Stimulated activated CD8-positive, alpha-beta memory T cell treated with anti-CD3 and anti-CD28 coated beads, Interleukin-12 subunit alpha, Interleukin-12 subunit beta, amount 100 ng/mL, for 24 hours (primary cell): ENCODE measurements at regions not wholly inside any gene's neighbourhood (a gene's known extent, or its start where the extent isn't known, plus 50 kb on each side); places are given as distances from the start of the nearest gene placed in this dataset.
"Not testable (repeated sequence)": the region's sequence is repeated elsewhere in the genome, so short reads cannot be mapped to it uniquely, and the experiment has no call there.

Source experiments
- DNase-seq: peaks from one replicate; pipeline ENCODE4 v3.0.0-alpha.2; 2020; ENCODE audit errors: extremely low read depth

GRCh38 chr17:33832262-33832661 is 422.8 kb upstream of the CCL2 start:
- DNase-seq, result no peak

GRCh38 chr17:33837281-33837680 is 417.8 kb upstream of the CCL2 start:
- no peak for DNase-seq

GRCh38 chr17:33838281-33838680 is 416.8 kb upstream of the CCL2 start:
- no peak for DNase-seq

GRCh38 chr17:33847900-33848299 is 407.2 kb upstream of the CCL2 start:
- DNase-seq, result no peak

- DNase-seq, result no peak
Observed at GRCh38 chr17:33848433-33848832, 406.7 kb upstream of the CCL2 start.

GRCh38 chr17:33854596-33854995 is 400.5 kb upstream of the CCL2 start:
- no peak for DNase-seq

GRCh38 chr17:33858121-33858520 is 397.0 kb upstream of the CCL2 start:
- DNase-seq, result no peak

- DNase-seq, result no peak
Observed at GRCh38 chr17:33858682-33859081, 396.4 kb upstream of the CCL2 start.

- DNase-seq, result no peak
Observed at GRCh38 chr17:33862772-33863602, 392.1 kb upstream of the CCL2 start.

- DNase-seq, result no peak
Observed at GRCh38 chr17:33864758-33865229, 390.3 kb upstream of the CCL2 start.

GRCh38 chr17:33868899-33869298 is 386.2 kb upstream of the CCL2 start:
- no peak for DNase-seq

- DNase-seq, result no peak
Observed at GRCh38 chr17:33870936-33871335, 384.1 kb upstream of the CCL2 start.

- DNase-seq, result no peak
Observed at GRCh38 chr17:33871720-33872540, 383.2 kb upstream of the CCL2 start.

GRCh38 chr17:33873201-33873617 is 381.9 kb upstream of the CCL2 start:
- DNase-seq, result no peak

GRCh38 chr17:33874617-33875060 is 380.4 kb upstream of the CCL2 start:
- DNase-seq, result no peak

GRCh38 chr17:33875973-33876372 is 379.1 kb upstream of the CCL2 start:
- no peak for DNase-seq

- not testable (repeated sequence) for DNase-seq
Observed at GRCh38 chr17:33882273-33882672, 372.8 kb upstream of the CCL2 start.

- DNase-seq, result not testable (repeated sequence)
Observed at GRCh38 chr17:33882677-33883076, 372.4 kb upstream of the CCL2 start.

GRCh38 chr17:33888455-33888854 is 366.6 kb upstream of the CCL2 start:
- no peak for DNase-seq

- no peak for DNase-seq
Observed at GRCh38 chr17:33889040-33889439, 366.0 kb upstream of the CCL2 start.

GRCh38 chr17:33889766-33890165 is 365.3 kb upstream of the CCL2 start:
- no peak for DNase-seq

GRCh38 chr17:33892717-33893591 is 362.1 kb upstream of the CCL2 start:
- DNase-seq, result no peak
